Nephron progenitor cell (in vitro differentiated cells): ENCODE measurements at regions not wholly inside any gene's neighbourhood (a gene's known extent, or its start where the extent isn't known, plus 50 kb on each side); places are given as distances from the start of the nearest gene placed in this dataset.

Experiments
- DNase-seq: peaks from one replicate; pipeline ENCODE4 v3.0.0; 2021
- H3K27ac Mint-ChIP-seq: 2 replicates; pipeline ENCODE4 v1.8.0; 2021; ENCODE audit warnings: mild to moderate bottlenecking, moderate library complexity, mixed read lengths
- H3K27me3 Mint-ChIP-seq: 2 replicates; pipeline ENCODE4 v1.8.0; 2021; ENCODE audit warnings: mild to moderate bottlenecking, low read depth, mixed read lengths; ENCODE audit not compliant: poor library complexity
- H3K36me3 Mint-ChIP-seq: 2 replicates; pipeline ENCODE4 v1.8.0; 2021; ENCODE audit warnings: low read depth, mixed read lengths
- H3K4me1 Mint-ChIP-seq: 2 replicates; pipeline ENCODE4 v1.8.0; 2021; ENCODE audit warnings: mixed read lengths
- H3K4me3 Mint-ChIP-seq: 2 replicates; pipeline ENCODE4 v1.8.0; 2021; ENCODE audit warnings: mild to moderate bottlenecking, moderate library complexity, mixed read lengths
- H3K9me3 Mint-ChIP-seq: 2 replicates; pipeline ENCODE4 v1.8.0; 2021; ENCODE audit warnings: mild to moderate bottlenecking, moderate library complexity, mixed read lengths
- TF ChIP-seq, protein P1 (sequence below): fragments of 200-600 bp; sonication (generic); IDR thresholded peaks from 2 replicates; pipeline ENCODE4 v1.5.0; 2021; ENCODE audit warnings: antibody characterized with exemption

DNA sequence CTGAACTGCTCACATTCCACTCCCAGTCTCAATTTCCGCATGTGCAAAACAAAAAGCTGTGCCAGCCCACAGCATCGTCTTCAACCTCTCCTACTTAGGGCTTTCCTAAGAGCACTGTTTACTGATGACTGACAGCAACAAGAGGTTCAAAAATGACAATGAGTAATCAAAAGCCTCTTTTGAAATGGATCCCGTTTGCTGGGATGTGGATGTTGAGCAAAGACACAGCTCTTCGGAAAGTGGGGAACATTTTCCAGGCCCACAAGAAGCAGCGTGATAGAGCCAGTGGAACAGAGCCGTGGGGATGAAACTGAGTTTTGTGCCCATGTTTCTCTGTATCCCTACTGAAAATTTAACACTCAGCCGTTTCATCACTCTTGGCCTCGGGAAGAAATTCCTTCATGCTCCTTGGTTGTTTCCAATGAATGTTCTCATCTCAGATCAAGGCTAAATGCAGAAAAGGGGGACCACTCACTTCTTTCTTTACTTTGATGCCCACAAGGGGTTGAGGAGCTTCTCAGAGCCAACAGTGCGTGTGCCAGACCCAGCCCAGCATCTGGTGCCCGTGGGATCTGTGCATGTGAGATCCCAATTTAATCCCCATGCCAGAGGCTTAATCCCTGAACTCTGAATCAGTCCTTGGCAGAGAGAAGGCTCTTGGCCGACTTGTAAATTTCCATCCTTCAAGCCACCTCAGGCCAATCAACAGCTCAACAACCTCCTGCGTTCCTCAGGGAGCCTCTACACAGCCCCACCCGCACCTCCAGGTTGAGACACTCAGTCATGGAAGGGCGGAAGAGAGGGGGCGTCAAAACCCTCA, 230.2 kb upstream of the DAPK1 start:
- no peak overlapping the region for H3K27ac Mint-ChIP-seq
- H3K9me3 Mint-ChIP-seq, result peaks cover 11% of the 10 kb centered on the region

DNA sequence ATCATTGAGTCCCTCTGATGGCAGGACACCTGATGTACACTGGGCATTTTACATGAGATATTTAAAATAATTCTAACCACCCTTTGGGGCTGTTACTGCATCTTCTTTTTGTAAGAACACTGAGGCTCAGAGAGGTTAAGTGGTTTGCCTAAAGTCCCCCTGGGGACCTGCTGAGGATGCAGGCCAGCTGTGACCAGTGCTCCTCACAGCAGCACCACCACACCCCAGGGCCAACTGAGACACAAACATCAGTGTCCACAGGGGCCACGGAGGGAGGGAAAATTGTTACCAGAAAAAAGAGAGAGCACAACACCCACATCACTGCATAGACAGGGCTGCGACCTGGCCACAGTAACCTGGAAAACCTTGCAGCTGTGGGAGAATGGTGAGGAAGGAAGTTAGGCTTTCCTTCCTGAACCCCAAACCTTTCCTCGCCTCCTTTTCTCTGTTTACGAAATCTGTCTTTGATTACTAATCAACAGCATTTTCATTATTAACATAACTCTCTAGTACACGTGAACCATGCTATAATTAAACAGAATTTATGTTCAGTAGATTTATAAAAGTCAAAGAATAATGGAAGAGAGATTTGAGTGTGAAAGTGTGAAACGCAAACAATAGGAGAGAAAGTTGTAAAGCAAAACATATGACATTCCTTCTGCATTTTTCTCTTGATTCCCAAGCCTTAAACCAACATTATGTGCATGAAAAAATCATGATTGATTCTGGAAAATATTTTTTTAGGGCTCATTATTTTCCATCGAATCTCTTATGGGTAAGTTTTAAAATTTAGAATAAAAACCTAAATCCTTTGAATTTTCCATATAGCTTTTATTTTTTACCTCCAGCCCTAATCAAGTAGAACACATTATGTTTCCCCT, 228.1 kb upstream of the DAPK1 start:
- Mint-ChIP-seq H3K4me1 (peaks cover 32% of the 10 kb centered on the region), H3K27me3 (peaks cover 3% of the 10 kb centered on the region), H3K4me3 (no peak overlapping the region), H3K36me3 (no peaks in the 10 kb centered on the region), H3K27ac (peak overlapping the region; percentile 87), H3K9me3 (peaks cover 9% of the 10 kb centered on the region)
- DNase-seq, result no peak
- TF ChIP-seq, protein P1, sequence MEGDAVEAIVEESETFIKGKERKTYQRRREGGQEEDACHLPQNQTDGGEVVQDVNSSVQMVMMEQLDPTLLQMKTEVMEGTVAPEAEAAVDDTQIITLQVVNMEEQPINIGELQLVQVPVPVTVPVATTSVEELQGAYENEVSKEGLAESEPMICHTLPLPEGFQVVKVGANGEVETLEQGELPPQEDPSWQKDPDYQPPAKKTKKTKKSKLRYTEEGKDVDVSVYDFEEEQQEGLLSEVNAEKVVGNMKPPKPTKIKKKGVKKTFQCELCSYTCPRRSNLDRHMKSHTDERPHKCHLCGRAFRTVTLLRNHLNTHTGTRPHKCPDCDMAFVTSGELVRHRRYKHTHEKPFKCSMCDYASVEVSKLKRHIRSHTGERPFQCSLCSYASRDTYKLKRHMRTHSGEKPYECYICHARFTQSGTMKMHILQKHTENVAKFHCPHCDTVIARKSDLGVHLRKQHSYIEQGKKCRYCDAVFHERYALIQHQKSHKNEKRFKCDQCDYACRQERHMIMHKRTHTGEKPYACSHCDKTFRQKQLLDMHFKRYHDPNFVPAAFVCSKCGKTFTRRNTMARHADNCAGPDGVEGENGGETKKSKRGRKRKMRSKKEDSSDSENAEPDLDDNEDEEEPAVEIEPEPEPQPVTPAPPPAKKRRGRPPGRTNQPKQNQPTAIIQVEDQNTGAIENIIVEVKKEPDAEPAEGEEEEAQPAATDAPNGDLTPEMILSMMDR, result no peak

More for the DNA sequence above, 230.2 kb upstream of the DAPK1 start:
- Mint-ChIP-seq H3K4me3 (no peak overlapping the region), H3K4me1 (peaks cover 32% of the 10 kb centered on the region), H3K27me3 (peaks cover 3% of the 10 kb centered on the region), H3K36me3 (no peaks in the 10 kb centered on the region)
- TF ChIP-seq, protein P1, result no peak
- DNase-seq, result no peak

DNA sequence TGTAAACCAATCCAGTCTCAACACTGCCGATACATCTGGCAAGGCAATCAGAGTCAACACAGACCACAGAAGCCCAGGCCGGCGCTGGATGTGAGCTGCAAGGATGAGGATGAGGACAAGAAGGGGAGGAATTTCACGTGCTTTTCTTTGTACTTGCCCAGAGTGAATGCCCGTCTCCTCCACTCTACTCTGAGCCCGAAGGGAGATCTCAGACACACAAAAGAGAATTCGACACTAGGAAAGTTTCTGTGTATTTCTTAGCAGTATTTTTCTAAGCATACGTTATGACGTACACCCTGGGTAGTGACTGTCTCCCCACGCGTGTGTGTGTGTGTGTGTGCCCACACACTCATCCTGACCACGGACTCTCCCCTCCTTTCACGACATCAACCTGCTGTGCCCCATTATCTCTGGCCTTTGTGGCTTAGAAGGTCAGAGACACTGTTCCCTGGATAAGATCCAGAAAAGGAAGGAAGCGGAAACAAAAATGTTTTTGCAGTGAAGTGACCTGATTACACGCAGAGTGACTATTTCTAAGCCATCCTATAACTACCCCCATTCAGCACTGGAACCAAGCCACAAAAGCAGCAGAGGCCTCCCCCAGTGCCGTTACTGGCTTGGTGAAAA, 227.3 kb upstream of the DAPK1 start:
- Mint-ChIP-seq H3K36me3 (no peaks in the 10 kb centered on the region), H3K27ac (peak overlapping the region; percentile 87), H3K4me1 (peaks cover 32% of the 10 kb centered on the region), H3K9me3 (peaks cover 9% of the 10 kb centered on the region), H3K4me3 (no peak overlapping the region), H3K27me3 (peaks cover 3% of the 10 kb centered on the region)
- peak; percentile 24 for DNase-seq
- TF ChIP-seq, protein P1, result no peak

DNA sequence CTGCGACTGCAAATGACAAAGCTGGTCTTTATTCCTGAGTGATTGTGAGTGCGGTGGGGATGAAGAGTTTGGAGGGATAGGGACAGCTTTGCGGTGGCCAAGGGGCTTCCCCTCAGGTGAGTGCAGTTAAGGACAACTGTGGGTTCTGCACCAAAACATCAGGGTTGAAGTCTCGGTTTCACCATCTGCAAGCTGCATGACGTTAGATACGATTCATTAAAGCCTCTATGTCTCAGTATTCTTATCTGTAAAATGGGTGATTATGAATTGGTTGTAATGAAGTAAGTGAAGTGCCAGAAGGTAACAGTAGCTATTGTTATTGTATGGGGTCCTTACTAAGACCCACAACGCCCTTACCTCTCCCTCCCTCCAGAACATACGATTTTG, 226.8 kb upstream of the DAPK1 start:
- Mint-ChIP-seq H3K27me3 (no peaks in the 10 kb centered on the region), H3K36me3 (no peaks in the 10 kb centered on the region), H3K4me3 (no peak overlapping the region), H3K27ac (peak overlapping the region; percentile 87), H3K9me3 (peaks cover 9% of the 10 kb centered on the region), H3K4me1 (peaks cover 32% of the 10 kb centered on the region)
- TF ChIP-seq, protein P1, result no peak
- DNase-seq, result no peak

DNA sequence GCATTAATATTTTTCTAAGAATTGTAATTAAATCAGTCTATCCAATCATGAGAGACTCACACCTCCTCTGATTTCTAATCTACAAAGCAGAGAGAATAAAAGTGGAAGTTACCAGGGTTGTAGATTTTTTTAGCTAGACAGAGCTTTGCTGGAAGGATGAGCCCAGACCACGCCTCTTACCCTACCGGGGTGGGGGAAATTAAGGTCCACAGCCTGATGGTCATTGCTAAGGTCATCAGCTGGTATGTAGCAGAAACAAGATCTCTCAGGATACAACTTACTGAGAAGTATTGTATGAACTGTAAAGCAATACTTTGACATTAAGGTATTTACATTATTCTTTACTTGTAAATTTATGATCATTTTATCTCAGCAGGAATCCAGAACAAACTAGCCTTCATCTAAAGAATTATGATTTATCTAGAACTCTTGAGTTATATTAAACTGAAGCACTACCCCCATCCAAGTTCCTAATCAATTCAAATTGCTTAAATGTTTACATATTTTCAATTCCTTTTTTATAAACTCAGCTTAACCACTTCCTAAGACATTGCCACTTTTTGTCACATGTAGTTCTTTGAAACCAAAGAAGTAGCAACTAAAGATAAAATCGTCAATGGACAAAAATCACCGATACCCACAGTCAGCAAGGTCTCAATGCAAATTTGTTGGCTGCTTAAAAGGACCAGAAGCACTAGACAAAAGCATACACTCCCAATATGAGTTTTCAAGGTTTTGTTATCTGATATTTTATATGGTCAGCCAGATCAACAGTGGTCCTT, 225.8 kb upstream of the DAPK1 start:
- peaks cover 37% of the 10 kb centered on the region for H3K4me1 Mint-ChIP-seq
- no peaks in the 10 kb centered on the region for H3K27me3 Mint-ChIP-seq
- no peaks in the 10 kb centered on the region for H3K9me3 Mint-ChIP-seq
- H3K27ac Mint-ChIP-seq, result no peak overlapping the region
- TF ChIP-seq, protein P1, result no peak
- H3K36me3 Mint-ChIP-seq, result no peaks in the 10 kb centered on the region
- H3K4me3 Mint-ChIP-seq, result no peak overlapping the region
- DNase-seq, result no peak
